NCI-H2107 treated with DMSO at 0.1 percent for 48 hours (cell line): ENCODE measurements at regions not wholly inside any gene's neighbourhood (a gene's known extent, or its start where the extent isn't known, plus 50 kb on each side); places are given as distances from the start of the nearest gene placed in this dataset.
A peak's percentile ranks its signal among the peaks of the same experiment; 100 is the strongest.
"Not testable (repeated sequence)": the region's sequence is repeated elsewhere in the genome, so short reads cannot be mapped to it uniquely, and the experiment has no call there.

Source experiments
- DNase-seq: peaks from one replicate; lab custom pipeline; 2025; ENCODE audit not compliant: unreplicated experiment; lab: John Stamatoyannopoulos, UW

GRCh38 chr11:14573539-14574057 lies 53.4 kb upstream of the PSMA1 start:
- not testable (repeated sequence) for DNase-seq

DNA sequence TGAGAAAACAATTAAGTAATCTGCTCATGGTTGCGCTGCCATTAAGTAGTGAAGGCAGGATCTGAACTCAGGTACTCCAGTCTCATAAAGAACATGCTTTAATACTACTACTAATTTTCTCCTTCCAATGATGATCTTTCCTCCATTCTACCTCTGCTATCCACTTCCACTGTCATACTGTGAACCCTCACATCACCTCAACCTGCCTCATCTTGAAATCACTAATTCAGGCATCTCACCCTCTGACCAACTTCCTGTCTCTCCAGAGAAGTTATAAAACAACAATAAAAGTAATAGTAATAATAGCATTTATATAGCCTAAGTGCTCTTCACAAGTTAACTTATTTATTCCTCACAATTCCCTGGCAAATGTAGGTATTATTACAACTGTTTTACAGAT lies 57.1 kb upstream of the PSMA1 start:
- no peak for DNase-seq

DNA sequence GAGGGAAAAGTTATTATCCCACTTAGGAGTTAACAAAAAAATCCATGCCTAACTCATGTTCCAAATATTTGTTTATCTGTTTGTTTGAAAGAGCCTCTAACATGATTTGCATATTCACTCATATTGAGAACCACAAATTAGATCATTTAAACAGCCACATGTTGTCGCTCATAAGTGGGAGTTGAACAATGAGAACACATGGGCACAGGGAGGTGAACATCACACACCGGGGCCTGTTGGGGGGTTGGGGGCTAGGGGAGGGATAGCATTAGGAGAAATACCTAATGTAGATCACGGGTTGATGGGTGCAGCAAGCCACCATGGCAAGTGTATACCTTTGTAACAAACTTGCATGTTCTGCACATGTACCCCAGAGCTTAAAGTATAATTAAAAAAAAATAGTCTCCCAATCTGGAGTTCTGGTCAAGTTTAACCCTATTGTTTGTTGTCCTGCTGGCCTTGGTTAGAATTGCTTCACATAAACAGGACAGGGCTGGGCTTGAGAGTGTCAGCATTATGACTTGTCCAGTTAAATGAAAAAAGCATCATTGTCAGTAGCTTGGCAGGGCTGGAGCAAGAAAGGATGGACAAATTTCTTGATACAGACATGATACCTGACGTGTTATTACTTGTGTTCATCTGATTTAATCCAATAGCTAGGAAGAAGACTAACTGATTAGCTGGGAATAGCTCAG lies 57.8 kb upstream of the PSMA1 start:
- no peak for DNase-seq

DNA sequence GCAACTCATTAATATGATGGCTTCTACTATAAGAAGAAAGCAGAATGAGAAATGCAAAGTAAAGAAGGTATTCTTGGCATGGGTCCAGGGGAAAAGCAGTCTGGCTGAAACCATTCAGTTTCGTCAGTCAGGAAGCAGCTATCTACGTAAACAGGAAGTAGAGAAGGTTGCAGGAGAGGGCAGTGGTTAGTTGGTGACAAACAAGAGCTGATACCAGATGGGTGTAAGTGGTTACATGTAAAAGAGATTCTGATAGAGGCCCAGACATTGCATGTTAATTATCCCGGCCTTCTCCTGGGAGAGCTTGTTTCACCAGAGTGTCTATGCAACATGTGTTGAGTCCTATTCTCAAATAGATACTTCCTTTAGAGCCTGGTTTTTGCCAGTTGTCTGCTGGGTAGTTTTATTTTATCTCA lies 58.4 kb upstream of the PSMA1 start:
- DNase-seq = peak; percentile 37

- no peak for DNase-seq
Measured at GRCh38 chr11:14579646-14580045, 59.5 kb upstream of the PSMA1 start.

GRCh38 chr11:14582793-14583192 lies 60.8 kb upstream of the PDE3B start:
- DNase-seq = no peak

DNA sequence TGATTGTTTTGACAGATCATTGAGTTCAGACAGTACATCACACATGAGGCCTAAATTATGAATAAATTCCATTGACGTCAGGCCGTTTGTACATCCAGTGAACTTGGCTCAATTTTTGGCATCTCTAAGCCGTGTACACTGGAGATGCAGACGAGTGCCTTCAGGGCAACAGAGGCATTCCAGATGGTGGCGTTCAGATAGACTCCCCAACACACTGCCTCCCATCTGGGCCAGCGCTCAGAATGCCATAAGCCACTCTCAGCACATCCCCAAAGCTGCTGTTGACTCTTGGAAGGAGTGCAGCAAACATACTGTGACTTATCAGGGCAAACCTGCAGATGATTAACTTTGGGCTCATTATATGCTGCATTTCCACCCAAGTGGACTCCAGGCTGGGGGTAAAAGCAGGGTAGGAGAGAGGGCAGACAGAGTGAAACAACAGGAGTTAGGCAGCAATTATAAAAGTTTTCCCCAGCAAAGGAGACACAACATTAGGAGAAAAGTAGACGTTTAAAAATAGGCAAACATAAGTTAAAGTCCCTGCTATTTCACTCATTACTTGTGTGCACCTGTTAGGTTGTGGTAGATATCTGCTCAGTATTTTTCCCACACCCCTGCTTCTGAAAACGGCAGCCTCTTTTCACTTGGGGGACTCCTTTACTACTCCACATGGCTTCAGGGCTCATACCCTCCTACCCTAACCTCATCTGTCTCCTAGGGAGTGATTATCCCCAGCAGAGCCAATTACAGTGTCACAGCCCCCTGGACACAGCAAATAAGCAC lies 60.2 kb upstream of the PDE3B start:
- DNase-seq = no peak

DNA sequence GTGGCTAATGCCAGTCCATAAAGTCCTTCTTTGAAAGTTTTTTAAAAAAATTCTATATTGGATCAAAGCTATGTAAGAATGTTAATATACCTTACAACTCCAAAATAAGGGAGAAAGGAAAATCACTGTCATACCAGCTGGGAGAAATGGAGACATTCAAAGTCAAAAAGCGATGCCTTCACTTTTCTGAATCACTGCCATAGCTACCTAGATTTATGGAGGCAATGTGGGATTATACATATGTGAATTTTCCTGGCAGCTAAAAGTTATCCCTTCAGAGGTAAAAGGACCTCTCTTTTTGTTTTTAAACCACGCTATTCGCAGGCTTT lies 59.6 kb upstream of the PDE3B start:
- DNase-seq = no peak

DNA sequence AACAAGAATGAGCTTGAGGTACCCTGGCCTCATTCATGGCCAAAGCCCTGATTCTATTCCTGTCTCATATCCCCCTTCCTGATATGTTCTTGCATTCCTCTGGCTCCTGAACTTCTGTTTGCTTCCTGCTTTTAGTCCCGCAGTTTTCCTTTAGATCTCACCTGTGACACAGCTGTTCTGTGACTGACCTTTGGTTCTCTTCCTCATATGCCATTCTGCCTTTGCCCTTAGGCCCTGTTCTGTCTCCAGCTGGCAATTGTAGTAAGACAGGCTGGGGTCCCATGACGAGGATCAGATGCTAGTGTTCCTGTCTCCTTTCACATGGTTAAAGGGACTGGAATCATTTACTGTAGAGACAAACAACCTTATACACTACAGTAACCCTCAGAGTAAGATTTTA lies 59.0 kb upstream of the PDE3B start:
- no peak for DNase-seq

- DNase-seq = no peak
Measured at GRCh38 chr11:14585438-14585837, 58.2 kb upstream of the PDE3B start.

DNA sequence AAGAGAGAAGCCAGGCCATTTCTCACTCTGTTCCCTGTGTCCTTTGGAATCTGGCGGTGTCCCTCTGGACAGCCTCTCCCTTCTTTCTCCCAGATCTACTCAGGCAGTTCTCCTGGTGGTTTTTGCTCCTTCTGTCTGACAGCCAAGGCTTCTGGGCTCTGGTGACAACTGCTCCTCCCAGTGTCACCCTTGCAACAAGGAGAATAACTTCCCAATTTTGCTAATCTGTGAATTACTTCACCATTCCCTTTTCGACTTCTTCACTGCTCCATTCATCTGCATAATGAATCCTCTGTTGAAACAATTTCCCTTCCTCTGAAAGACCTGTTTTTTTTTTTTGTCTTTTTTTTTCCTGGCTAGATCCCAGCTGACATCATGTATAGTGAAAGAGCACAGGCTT lies 56.3 kb upstream of the PDE3B start:
- no peak for DNase-seq

DNA sequence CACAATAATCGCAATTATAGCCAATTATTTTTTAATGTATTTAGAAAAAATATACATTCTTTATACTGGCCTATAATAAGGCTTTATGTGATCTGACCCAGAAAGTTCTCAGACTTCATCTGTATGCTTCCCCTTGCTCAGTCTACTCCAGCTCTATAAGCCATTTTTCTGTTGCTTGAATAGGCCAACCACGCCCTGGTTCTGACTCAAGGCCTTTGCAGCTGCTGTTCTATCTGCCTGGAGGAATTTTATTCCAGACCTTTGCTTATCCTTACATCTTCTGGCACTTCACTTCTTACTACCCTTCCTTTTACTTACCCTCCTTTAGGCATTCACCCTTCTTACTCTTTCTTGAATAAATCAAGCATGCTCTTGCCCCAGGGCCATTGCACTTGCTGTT lies 54.9 kb upstream of the PDE3B start:
- no peak for DNase-seq

DNA sequence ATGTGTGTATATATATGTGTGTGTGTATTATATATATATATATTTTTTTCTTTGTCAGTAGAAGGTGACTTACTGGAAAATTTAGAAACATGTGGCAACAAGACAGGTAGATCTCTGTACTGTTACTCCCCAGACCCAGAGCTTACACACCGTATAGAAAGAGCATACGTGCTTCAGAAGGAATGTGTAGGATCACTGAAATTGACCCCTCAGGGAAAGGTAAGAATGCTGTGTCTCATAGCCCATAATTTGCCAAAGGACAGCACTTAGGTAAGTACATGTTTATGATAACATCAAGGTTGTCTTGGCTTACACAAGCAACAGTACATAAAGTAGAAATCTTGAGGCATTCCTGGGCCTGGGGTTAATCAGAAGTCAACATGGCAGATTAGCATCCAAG lies 54.2 kb upstream of the PDE3B start:
- no peak for DNase-seq

- not testable (repeated sequence) for DNase-seq
Measured at GRCh38 chr11:14591046-14591445, 52.6 kb upstream of the PDE3B start.

GRCh38 chr11:14593671-14594070 lies 49.9 kb upstream of the PDE3B start:
- no peak for DNase-seq
